WTC11 (cell line): ENCODE measurements at regions not wholly inside any gene's neighbourhood (a gene's known extent, or its start where the extent isn't known, plus 50 kb on each side); places are given as distances from the start of the nearest gene placed in this dataset.

Experiments
- ATF2 ChIP-seq: sonication (generic); formaldehyde crosslinking; IDR thresholded peaks from 2 replicates; pipeline ENCODE4 v1.8.1; 2022; ENCODE audit warnings: low read depth, missing genetic modification reagents, borderline replicate concordance
- CTCF ChIP-seq: fragments of 200-600 bp; IDR thresholded peaks from 2 replicates; pipeline ENCODE4 v1.8.0; 2022; ENCODE audit warnings: antibody characterized with exemption
- E2F5 ChIP-seq: sonication (generic); formaldehyde crosslinking; IDR thresholded peaks from 2 replicates; pipeline ENCODE4 v1.8.1; 2022; ENCODE audit warnings: mild to moderate bottlenecking, moderate library complexity, missing genetic modification reagents
- JAZF1 ChIP-seq: fragments of 250-450 bp; sonication (Bioruptor Pico); IDR thresholded peaks from 2 replicates; pipeline ENCODE4 v1.9.0; 2021; ENCODE audit warnings: moderate library complexity, mild to moderate bottlenecking, inconsistent platforms
- MLX ChIP-seq: sonication (generic); formaldehyde crosslinking; IDR thresholded peaks from 2 replicates; pipeline ENCODE4 v1.8.1; 2023; ENCODE audit warnings: mild to moderate bottlenecking, missing genetic modification reagents, moderate library complexity
- NFYB ChIP-seq: sonication (generic); formaldehyde crosslinking; conservative IDR thresholded peaks from 2 replicates; pipeline ENCODE4 v1.8.0; 2022; ENCODE audit warnings: low read depth, missing genetic modification reagents
- NR2C2 ChIP-seq: sonication (generic); formaldehyde crosslinking; IDR thresholded peaks from 2 replicates; pipeline ENCODE4 v1.8.0; 2022; ENCODE audit warnings: mild to moderate bottlenecking, missing genetic modification reagents
- PRDM15 ChIP-seq: sonication (generic); formaldehyde crosslinking; IDR thresholded peaks from 2 replicates; pipeline ENCODE4 v1.8.0; 2022; ENCODE audit warnings: missing genetic modification reagents
- RELA ChIP-seq: sonication (generic); formaldehyde crosslinking; IDR thresholded peaks from 2 replicates; pipeline ENCODE4 v1.8.1; 2022; ENCODE audit warnings: missing genetic modification reagents, mild to moderate bottlenecking, borderline replicate concordance
- SP1 ChIP-seq: sonication (generic); formaldehyde crosslinking; conservative IDR thresholded peaks from 2 replicates; pipeline ENCODE4 v1.8.1; 2022; ENCODE audit warnings: missing genetic modification reagents
- TEAD1 ChIP-seq: sonication (generic); formaldehyde crosslinking; IDR thresholded peaks from 2 replicates; pipeline ENCODE4 v1.8.0; 2022; ENCODE audit warnings: mild to moderate bottlenecking, missing genetic modification reagents
- USF2 ChIP-seq: sonication (generic); formaldehyde crosslinking; IDR thresholded peaks from 2 replicates; pipeline ENCODE4 v1.8.1; 2023; ENCODE audit warnings: mild to moderate bottlenecking, missing genetic modification reagents, moderate library complexity
- ZSCAN18 ChIP-seq: fragments of 250-450 bp; sonication (Bioruptor Pico); IDR thresholded peaks from 2 replicates; pipeline ENCODE4 v2.1.2; 2022; ENCODE audit warnings: mild to moderate bottlenecking, moderate library complexity

DNA sequence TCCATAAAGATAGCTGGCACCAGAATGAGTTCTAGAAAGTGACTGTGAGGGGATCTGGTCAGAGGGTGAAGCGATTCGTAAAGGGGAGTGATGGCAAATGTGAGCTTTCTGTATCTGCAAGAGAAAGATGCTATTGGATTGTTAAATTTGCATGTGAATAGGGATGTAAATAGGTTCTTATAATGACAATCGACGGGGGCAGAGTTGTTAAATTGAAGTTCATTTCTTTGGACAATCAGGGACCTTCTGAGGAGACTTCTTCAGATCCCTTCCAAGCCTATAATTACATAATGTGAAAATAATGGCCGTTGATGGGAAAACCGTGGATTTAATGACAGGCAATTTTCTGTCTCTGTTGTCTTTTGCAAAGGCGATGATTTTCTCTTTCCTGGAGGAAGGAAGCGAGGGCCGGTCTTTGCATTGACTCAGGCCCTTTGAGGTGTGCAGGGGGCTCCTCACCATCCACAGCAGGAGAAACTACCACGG, 52.2 kb upstream of the TMEM18 start:
- no peak for TF ChIP-seq CTCF
- no peak for TF ChIP-seq USF2
- TF ChIP-seq MLX (CRISPR knock-in tag) = no peak
- TF ChIP-seq PRDM15 (CRISPR knock-in tag) = no peak
- TF ChIP-seq SP1 (CRISPR knock-in tag) = no peak
- no peak for TF ChIP-seq NR2C2 (CRISPR knock-in tag)
- no peak for TF ChIP-seq JAZF1 (CRISPR knock-in tag)
- no peak for TF ChIP-seq TEAD1
- no peak for TF ChIP-seq NFYB (CRISPR knock-in tag)
- no peak for TF ChIP-seq ATF2
- no peak for TF ChIP-seq E2F5 (CRISPR knock-in tag)
- TF ChIP-seq ZSCAN18 (CRISPR knock-in tag) = no peak
- TF ChIP-seq RELA (CRISPR knock-in tag) = no peak
